HL-60 (cell line): ENCODE measurements at regions not wholly inside any gene's neighbourhood (a gene's known extent, or its start where the extent isn't known, plus 50 kb on each side); places are given as distances from the start of the nearest gene placed in this dataset.

Source experiments
- DNase-seq, 2 experiments: peaks; one replicate each; pipeline ENCODE4 v3.0.0-alpha.2; 2010 to 2020; ENCODE audit warnings: low read depth in 1 of 2, low spot score in 1 of 2
- H3K27ac ChIP-seq: fragments of 250-450 bp; sonication (Bioruptor Pico); replicated peaks from 2 replicates; pipeline ENCODE4 v1.5.1; 2020; ENCODE audit warnings: mild to moderate bottlenecking, moderate library complexity
- H3K27me3 ChIP-seq: fragments of 250-450 bp; sonication (Bioruptor Pico); 2 replicates; pipeline ENCODE4 v1.5.1; 2021; ENCODE audit warnings: mild to moderate bottlenecking, moderate library complexity; ENCODE audit not compliant: insufficient read depth, poor library complexity, severe bottlenecking
- H3K4me3 ChIP-seq: replicated peaks from 2 replicates; pipeline ENCODE4 v1.5.1; 2011; ENCODE audit warnings: mild to moderate bottlenecking, control low read depth, low read length; ENCODE audit not compliant: insufficient read depth
- CTCF ChIP-seq: IDR thresholded peaks from one replicate; pipeline ENCODE4 v1.5.1; 2011; ENCODE audit warnings: low read length, control low read depth, inconsistent platforms; ENCODE audit not compliant: insufficient read depth
- GABPA ChIP-seq: IDR thresholded peaks from 2 replicates; pipeline ENCODE4 v1.6.1; 2012; ENCODE audit warnings: low read depth
- POLR2AphosphoS5 ChIP-seq: IDR thresholded peaks from 2 replicates; pipeline ENCODE4 v1.6.1; 2012; ENCODE audit warnings: low read depth
- REST ChIP-seq: IDR thresholded peaks from 2 replicates; pipeline ENCODE4 v1.6.1; 2012; ENCODE audit warnings: low read depth; ENCODE audit not compliant: insufficient replicate concordance
- SPI1 ChIP-seq: IDR thresholded peaks from 2 replicates; pipeline ENCODE4 v1.6.1; 2012; ENCODE audit warnings: low read depth, mild to moderate bottlenecking, borderline replicate concordance

GRCh38 chr10:89153971-89154370, 53.1 kb downstream of the CH25H start:
- no peak for TF ChIP-seq SPI1
- TF ChIP-seq REST, result no peak
- no peak for TF ChIP-seq GABPA
- no peak for TF ChIP-seq CTCF
- no peak for TF ChIP-seq POLR2AphosphoS5
- Histone ChIP-seq H3K4me3 (no peak overlapping the region), H3K27me3 (no peaks in the 10 kb centered on the region), H3K27ac (no peak overlapping the region)
- no peak for DNase-seq

GRCh38 chr10:89153116-89153515, 54.0 kb downstream of the CH25H start:
- Histone ChIP-seq H3K27ac (no peak overlapping the region), H3K4me3 (no peak overlapping the region), H3K27me3 (no peaks in the 10 kb centered on the region)
- TF ChIP-seq GABPA (no peak), REST (no peak), POLR2AphosphoS5 (no peak), CTCF (no peak), SPI1 (no peak)
- DNase-seq, result no peak

- Histone ChIP-seq H3K4me3 (no peak overlapping the region), H3K27me3 (no peaks in the 10 kb centered on the region), H3K27ac (no peak overlapping the region)
- TF ChIP-seq SPI1, result no peak
- TF ChIP-seq CTCF, result no peak
- TF ChIP-seq POLR2AphosphoS5, result no peak
- TF ChIP-seq REST, result no peak
- TF ChIP-seq GABPA, result no peak
- DNase-seq, result no peak
Observed at GRCh38 chr10:89151857-89152256, 55.3 kb downstream of the CH25H start.
